Fibroblast of the aortic adventitia (primary cell): ENCODE measurements at regions not wholly inside any gene's neighbourhood (a gene's known extent, or its start where the extent isn't known, plus 50 kb on each side); places are given as distances from the start of the nearest gene placed in this dataset.
"Not testable (repeated sequence)": the region's sequence is repeated elsewhere in the genome, so short reads cannot be mapped to it uniquely, and the experiment has no call there.

Experiments
- DNase-seq: peaks from one replicate; pipeline ENCODE4 v3.0.0-alpha.2; 2010; ENCODE audit warnings: low read depth
- H3K4me3 ChIP-seq: 2 replicates; pipeline ENCODE4 v1.5.1; 2011; ENCODE audit warnings: low read depth, mild to moderate bottlenecking, control low read depth, low read length, moderate library complexity
- TF ChIP-seq, protein P1 (sequence below): IDR thresholded peaks from 2 replicates; pipeline ENCODE4 v1.5.1; 2011; ENCODE audit warnings: mild to moderate bottlenecking, low read length, control low read depth, inconsistent platforms; ENCODE audit not compliant: insufficient read depth

DNA sequence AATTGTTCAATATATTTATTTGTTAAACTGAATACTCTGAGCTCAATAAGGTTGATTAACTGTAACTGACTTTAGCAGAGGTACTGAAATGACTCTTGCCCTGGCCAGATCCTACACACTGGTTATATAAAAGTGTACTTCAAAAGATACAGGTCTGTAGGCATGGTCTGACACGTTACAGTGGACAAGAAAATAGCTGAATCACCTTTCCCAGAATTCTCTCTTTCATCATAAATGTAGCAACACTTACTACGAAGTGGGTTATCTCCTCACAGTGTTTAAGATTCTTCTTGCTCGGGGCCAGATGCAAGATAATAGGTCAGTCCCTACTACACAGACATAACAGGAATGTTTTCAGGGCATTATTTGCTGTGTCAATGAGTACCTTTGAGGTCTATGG is 107.0 kb upstream of the ZC3H15 start:
- no peak for DNase-seq
- TF ChIP-seq, protein P1, sequence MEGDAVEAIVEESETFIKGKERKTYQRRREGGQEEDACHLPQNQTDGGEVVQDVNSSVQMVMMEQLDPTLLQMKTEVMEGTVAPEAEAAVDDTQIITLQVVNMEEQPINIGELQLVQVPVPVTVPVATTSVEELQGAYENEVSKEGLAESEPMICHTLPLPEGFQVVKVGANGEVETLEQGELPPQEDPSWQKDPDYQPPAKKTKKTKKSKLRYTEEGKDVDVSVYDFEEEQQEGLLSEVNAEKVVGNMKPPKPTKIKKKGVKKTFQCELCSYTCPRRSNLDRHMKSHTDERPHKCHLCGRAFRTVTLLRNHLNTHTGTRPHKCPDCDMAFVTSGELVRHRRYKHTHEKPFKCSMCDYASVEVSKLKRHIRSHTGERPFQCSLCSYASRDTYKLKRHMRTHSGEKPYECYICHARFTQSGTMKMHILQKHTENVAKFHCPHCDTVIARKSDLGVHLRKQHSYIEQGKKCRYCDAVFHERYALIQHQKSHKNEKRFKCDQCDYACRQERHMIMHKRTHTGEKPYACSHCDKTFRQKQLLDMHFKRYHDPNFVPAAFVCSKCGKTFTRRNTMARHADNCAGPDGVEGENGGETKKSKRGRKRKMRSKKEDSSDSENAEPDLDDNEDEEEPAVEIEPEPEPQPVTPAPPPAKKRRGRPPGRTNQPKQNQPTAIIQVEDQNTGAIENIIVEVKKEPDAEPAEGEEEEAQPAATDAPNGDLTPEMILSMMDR = no peak
- no peak overlapping the region for H3K4me3 ChIP-seq

DNA sequence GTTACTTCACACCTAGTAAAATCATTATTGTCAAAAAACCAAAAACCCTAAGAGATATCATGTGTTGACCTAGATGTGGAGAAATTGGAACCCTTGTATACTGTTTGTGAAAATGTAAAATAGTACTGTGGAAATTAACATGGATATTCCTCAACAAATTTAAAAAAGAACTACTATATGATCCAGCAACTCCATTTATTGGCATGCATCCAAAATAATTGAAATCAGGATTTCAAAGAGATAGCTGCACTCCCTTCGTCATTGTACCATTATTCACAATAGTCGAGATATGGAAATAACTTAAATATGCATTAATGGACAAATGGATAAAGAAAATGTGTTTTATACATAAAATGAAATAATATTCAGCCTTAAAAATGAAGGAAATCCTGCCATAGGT is 105.3 kb upstream of the ZC3H15 start:
- no peak overlapping the region for H3K4me3 ChIP-seq
- no peak for DNase-seq
- TF ChIP-seq, protein P1 = no peak

GRCh38 chr2:186381573-186381972 is 104.5 kb upstream of the ZC3H15 start:
- DNase-seq = no peak
- TF ChIP-seq, protein P1 = no peak
- no peak overlapping the region for H3K4me3 ChIP-seq

DNA sequence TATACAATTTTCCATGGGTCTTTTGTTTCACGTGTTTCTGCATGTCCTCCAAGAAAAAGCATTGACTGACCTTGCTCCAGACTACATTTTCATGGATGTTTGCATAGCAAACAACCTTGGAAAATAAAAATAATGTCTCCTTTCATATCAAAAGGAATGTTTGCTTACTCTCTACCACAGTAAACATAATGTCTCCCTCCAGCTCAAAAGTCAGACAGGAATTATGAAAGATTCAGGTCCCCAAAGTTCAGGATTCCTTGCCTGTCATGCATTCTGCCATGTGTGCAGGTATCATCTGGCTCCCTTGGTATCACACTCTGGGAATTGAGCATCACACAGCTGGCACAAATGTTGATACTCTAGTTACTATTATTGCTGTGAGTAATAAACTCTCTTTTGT is 103.1 kb upstream of the ZC3H15 start:
- no peak overlapping the region for H3K4me3 ChIP-seq
- TF ChIP-seq, protein P1 = no peak
- no peak for DNase-seq

DNA sequence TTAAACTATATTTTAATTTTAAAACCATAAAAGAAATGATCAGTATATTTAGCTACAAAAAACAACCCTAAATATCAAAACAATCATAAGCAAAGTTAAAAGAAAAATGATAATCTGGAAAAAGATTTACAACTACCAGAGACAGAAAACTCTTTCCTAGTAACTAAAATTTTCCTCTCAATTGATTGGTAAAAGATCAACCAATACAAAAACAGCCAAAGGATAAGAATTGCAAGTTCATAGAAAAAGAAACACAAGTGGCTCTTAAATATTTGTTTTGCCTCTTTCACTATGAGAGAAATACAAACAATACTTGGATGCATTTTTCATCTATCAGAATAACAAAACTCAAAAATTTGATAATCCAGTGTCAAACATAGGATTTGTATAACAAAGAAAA is 101.8 kb upstream of the ZC3H15 start:
- no peak overlapping the region for H3K4me3 ChIP-seq
- TF ChIP-seq, protein P1 = no peak
- DNase-seq = no peak

GRCh38 chr2:186385638-186386201 is 100.3 kb upstream of the ZC3H15 start:
- DNase-seq, H3K4me3 ChIP-seq: not testable (repeated sequence)

GRCh38 chr2:186399082-186399644 is 86.9 kb upstream of the ZC3H15 start:
- H3K4me3 ChIP-seq = no peak overlapping the region
- no peak for DNase-seq
- TF ChIP-seq, protein P1 = no peak
